Uterus (tissue), 2 donors: ENCODE measurements at regions not wholly inside any gene's neighbourhood (a gene's known extent, or its start where the extent isn't known, plus 50 kb on each side); places are given as distances from the start of the nearest gene placed in this dataset.

ENCODE experiments used
- POLR2A ChIP-seq, 2 donors: fragments of 450-650 bp; IDR thresholded peaks; one replicate each; pipeline ENCODE4 v1.6.1; 2016; ENCODE audit warnings: antibody characterized with exemption in 2 of 2, mild to moderate bottlenecking in 1 of 2, moderate library complexity in 1 of 2
- TF ChIP-seq, protein P1 (sequence below), 4 experiments: fragments of 200-600 bp in 2 of 4; fragments of 450-650 bp in 2 of 4; sonication (generic) in 2 of 4; IDR thresholded peaks; one replicate each; pipeline ENCODE4 v1.5.1; 2016 to 2019; ENCODE audit warnings: antibody characterized with exemption in 4 of 4, mild to moderate bottlenecking in 2 of 4, moderate library complexity in 1 of 4

DNA sequence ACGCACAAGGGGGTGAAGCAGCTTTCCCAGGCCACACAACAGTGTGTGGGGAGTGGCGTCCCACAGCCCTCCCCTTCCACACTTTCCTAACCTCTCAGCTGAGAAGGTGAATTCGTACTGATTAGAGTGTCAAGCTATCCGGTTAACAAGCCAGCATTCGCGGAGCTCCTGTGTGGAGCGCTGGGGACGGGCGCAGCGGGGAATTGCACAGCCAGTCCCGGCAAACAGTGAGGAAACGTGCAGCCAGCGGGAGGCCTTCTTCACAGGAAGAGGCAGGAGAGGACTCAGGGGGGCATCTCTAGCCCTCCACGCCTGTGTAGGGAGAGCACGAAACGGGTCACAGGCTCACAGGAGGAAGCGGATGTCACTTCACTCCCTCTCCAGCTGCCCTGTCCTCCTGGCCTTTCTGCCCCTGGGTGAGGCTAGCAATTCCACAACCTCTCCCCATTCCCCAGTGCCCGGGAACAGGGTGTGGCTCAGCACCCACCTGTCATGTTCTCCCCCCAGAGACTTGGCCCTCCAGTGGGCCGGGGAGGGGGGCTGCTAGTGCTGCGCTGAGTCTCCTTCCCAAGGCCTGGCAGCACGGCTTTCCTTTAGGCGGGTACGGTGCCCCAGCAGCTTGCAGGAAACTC is 117.3 kb downstream of the CPZ start:
- TF ChIP-seq POLR2A (IDR thresholded peaks at IDR 0.05): no peak
- TF ChIP-seq, protein P1, sequence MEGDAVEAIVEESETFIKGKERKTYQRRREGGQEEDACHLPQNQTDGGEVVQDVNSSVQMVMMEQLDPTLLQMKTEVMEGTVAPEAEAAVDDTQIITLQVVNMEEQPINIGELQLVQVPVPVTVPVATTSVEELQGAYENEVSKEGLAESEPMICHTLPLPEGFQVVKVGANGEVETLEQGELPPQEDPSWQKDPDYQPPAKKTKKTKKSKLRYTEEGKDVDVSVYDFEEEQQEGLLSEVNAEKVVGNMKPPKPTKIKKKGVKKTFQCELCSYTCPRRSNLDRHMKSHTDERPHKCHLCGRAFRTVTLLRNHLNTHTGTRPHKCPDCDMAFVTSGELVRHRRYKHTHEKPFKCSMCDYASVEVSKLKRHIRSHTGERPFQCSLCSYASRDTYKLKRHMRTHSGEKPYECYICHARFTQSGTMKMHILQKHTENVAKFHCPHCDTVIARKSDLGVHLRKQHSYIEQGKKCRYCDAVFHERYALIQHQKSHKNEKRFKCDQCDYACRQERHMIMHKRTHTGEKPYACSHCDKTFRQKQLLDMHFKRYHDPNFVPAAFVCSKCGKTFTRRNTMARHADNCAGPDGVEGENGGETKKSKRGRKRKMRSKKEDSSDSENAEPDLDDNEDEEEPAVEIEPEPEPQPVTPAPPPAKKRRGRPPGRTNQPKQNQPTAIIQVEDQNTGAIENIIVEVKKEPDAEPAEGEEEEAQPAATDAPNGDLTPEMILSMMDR (IDR thresholded peaks at IDR 0.05): no peak
